Erythroblast (primary cell): ENCODE measurements at regions not wholly inside any gene's neighbourhood (a gene's known extent, or its start where the extent isn't known, plus 50 kb on each side); places are given as distances from the start of the nearest gene placed in this dataset.

Experiments used
- DNase-seq, 2 experiments: peaks; one replicate each; lab custom pipeline; 2025; lab: John Stamatoyannopoulos, UW
- GATA1 ChIP-seq: IDR thresholded peaks from 2 replicates; pipeline ENCODE4 v1.6.1; 2011; ENCODE audit warnings: low read depth, mild to moderate bottlenecking, control low read depth, low read length, moderate library complexity
- POLR2A ChIP-seq: IDR thresholded peaks from 2 replicates; pipeline ENCODE4 v1.6.1; 2011; ENCODE audit warnings: mild to moderate bottlenecking, low read length

DNA sequence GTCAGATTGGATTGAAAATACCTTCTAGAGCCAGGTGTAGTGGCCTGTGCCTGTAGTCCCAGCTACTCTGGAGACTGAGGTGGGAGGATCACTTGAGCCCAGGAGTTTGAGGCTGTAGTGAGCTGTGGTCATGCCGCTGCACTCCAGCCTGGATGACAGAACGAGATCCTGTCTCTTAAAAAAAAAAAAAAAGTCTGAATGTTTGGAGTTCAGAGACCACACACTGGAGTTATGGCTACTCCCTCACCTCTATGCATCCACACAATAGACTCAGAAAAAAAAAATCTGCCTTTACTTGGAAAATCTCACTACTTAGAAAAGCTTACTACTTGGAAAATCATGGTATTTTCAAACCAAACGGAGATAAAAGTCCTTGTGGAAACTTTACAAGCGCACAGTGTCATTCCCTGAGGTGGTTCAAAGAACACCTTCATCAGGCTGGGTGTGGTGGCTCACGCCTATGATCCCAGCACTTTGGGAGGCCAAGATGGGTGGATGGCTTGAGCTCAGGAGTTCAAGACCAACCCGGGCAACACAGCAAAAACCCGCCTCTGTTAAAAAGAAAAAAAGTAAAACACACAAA lies 63.9 kb upstream of the PICALM start:
- TF ChIP-seq POLR2A (no peak), GATA1 (no peak)

DNA sequence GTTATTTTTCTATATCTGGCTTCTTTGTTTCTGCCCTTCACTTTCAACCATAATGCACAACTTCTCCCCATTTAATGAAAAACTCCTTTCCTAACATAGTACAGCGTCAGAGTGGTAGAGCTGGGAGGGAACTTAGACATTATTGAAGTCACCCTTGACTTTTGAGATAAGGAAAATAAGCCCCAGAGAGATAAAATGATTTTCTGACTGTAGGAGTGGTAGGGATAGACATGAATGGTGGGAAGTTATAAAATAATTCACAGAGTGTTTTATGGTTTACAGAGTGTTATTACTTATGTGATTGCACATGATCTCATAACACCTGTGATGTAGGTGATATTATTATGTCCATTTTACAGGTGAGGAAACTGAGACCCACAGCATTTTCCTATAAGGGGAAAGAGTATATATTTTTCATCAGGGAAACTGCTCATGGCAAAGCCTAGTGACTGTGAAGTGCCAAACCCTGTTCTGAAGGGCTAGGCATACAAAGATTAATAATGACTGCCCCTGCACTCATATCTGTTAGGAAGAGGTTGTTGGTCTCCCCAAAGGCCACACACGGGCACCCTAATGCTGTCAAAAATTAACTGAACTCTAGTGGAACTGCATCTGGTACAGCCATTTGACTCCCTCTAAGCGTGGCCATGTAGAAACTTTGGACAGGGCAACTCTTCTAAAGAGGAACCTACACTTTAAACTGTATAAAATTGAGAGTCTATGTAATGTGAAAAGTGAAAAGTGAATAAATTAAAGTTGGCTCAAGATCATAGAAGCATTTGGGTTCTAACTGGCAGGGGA lies 61.1 kb upstream of the PICALM start:
- DNase-seq = peak; percentile 62 to 65

More for the DNA sequence above, 63.9 kb upstream of the PICALM start:
- no peak for DNase-seq

DNA sequence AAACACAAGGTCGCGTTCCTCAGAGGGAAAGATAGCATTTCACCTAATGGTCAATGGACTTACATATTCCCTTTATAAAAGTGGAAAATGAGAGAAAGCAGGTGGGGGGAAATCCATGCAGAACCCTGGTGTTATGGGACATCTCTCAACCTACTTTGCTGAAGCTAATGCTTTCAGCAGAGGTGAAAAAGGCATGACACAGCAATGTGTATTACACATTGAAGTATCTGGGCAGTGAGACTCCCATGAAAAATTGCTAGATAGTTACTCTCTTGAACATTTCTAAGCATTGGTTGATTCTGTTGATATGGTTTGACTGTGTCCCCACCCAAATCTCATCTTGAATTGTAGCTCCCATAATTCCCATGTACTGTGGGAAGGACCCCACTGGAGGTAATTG lies 60.0 kb upstream of the PICALM start:
- TF ChIP-seq GATA1 (no peak), POLR2A (no peak)
- DNase-seq = peak; percentile 22 to 40

More for the DNA sequence above, 61.1 kb upstream of the PICALM start:
- TF ChIP-seq GATA1 (no peak), POLR2A (no peak)

DNA sequence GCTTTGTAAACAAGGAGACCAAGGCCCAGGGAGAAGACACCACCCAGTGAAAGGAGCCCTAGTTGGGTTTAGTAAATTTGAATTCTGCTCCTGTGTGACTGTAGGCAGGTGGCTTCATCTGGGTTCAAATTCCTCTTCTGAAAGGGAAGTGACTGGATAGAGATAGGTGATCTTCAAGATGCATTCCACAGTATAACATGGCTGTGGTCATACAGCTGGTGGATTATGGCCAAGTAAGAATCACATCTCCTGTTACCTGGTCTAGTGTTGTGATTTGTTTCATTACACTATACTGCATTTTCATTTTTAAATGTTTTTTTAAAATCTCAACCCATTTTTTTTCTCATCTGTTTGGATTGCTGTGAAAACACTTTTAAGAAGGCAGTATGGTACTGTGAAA lies 58.0 kb upstream of the PICALM start:
- TF ChIP-seq GATA1 (no peak), POLR2A (no peak)
- no peak for DNase-seq

DNA sequence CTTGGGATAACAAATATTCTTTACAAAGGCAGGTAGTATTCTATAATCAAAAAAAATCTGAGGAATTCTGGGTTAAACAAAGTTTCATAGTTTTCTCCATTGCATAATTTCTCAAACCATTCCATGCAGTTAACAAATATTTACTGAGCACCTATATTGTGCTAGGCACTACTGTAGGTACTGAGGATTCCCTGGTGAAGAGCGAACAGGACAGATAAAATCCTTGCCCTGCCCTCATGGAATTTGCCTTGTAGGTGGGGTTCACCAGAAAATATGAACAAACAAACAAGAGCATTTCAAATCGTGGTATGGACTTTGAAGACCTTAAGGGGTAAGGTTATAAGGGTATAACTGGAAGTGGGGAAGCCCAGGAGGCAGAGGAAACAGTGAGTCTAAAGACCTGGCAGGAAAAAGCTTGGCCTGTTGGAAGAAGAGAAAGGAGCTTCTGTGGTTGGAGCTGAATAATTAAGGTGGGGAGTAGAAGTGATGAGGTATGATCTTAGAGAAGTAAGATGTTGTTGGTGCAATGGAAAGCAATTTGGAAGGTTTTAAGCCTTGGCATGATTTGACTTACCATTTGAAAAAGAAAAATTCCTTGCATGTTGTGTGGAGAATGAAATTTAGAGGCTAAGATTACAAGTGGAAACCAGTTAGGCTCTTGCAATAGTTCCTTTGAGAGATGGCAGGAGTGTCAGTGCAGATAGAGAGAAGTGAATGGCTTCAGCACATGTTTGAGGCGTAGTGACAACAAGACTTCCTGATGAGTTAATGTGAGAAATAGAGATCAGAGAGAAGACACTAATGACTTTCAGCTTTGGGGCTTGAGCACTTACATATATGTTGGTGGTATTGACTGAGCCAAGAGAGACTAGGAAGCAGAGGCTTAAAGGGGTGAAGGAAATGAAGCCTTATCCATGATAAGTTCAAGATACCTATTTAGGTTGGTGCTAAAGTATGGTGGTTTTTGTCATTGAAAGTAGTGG lies 55.7 kb upstream of the PICALM start:
- TF ChIP-seq GATA1 (no peak), POLR2A (no peak)
- no peak for DNase-seq

DNA sequence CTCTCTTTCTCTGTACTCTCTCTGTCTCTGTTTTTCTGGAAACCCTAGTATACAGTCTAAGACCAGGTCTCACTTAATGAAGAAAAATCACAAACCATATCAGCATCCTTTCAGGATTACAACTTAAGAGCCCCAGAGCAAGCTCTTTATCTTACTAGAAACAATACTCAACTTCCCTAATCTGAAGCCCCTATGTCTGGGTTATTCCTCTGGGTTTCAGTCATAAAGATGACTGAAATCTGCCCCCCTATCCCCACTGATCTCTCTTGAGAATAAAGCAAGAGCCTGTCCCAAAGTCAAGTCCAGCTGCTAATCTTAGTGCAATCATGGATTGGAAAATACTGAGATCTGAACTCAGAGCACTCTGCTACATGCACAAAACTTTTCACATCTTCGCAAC lies 53.9 kb upstream of the PICALM start:
- DNase-seq = no peak
- TF ChIP-seq GATA1 (no peak), POLR2A (no peak)

DNA sequence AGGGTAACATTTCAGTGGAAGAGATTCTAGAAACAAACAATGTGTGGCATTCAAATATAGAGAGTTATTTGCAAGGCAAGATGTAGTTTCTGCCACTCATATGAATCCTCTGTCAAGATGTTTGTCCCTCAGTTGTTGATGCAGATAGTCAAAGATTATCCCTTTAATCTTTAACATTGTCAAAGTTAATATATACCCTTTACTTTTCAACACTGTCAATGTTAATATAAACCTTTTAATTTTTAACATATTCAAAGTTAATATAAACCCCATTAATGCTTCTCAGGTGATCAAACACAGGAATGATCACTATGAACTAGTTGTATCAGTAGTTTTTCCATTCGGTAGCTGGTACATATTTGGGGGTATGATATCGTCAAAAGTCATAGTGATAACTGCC lies 51.9 kb upstream of the PICALM start:
- TF ChIP-seq POLR2A = no peak
- no peak for TF ChIP-seq GATA1
- no peak for DNase-seq

DNA sequence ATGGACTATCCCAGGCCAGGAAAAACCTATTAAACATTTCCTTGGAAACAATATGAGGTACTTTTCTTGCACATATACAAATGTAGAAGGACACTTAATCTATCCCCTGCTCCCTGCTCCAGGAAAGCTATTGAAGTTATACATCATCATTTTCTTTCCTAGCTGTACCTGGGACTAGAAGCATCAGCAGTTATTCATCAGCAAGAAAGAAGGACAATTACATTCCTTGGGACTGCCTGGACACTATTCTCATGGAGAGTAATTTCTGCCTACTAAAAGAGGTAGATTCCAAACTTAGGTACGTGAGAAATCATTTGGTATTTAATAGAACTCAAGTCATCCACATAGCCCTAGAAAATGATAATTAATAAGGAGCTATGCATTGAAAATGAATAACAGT lies 51.0 kb upstream of the PICALM start:
- no peak for DNase-seq
- no peak for TF ChIP-seq GATA1
- TF ChIP-seq POLR2A = no peak

DNA sequence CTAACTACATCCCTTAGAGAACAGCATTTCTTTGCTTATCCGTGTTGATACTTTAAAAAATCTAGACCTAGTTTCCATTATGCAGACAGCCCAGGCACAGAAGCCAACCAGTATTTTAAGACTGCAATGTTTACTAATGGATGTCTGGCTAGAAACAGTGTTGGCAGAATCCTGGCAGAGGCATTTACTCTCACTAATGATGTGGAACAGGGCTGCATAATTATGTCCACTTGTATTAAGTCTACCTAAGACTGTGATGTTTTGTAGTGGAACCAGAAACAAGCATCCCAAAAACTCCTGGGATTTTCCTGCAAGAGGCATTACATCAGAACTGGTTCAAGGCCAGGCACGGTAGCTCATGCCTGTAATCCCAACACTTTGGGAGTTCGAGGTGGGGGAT lies 50.2 kb upstream of the PICALM start:
- no peak for TF ChIP-seq POLR2A
- TF ChIP-seq GATA1 = no peak
- DNase-seq = no peak
